Effector memory CD4-positive, alpha-beta T cell (primary cell): ENCODE measurements at regions not wholly inside any gene's neighbourhood (a gene's known extent, or its start where the extent isn't known, plus 50 kb on each side); places are given as distances from the start of the nearest gene placed in this dataset.

Experiments
- DNase-seq, 3 donors: peaks; one replicate each; pipeline ENCODE4 v3.0.0-alpha.2; 2020
- H3K27ac ChIP-seq: 2 replicates; pipeline ENCODE4 v1.7.0; 2013; ENCODE audit warnings: mild to moderate bottlenecking, low read length, moderate library complexity; ENCODE audit not compliant: insufficient read depth, poor library complexity, severe bottlenecking
- H3K27me3 ChIP-seq: replicated peaks from 2 replicates; pipeline ENCODE4 v1.7.0; 2013; ENCODE audit warnings: mild to moderate bottlenecking, low read length; ENCODE audit not compliant: insufficient read depth, control insufficient read depth, poor library complexity, severe bottlenecking
- H3K36me3 ChIP-seq: 2 replicates; pipeline ENCODE4 v1.7.0; 2013; ENCODE audit warnings: mild to moderate bottlenecking, low read length, moderate library complexity; ENCODE audit not compliant: control insufficient read depth, insufficient read depth
- H3K4me1 ChIP-seq: 2 replicates; pipeline ENCODE4 v1.7.0; 2013; ENCODE audit warnings: low read length, mild to moderate bottlenecking; ENCODE audit not compliant: control insufficient read depth, insufficient read depth, poor library complexity, severe bottlenecking
- H3K4me3 ChIP-seq: 2 replicates; pipeline ENCODE4 v1.7.0; 2013; ENCODE audit warnings: low read length, low read depth, mild to moderate bottlenecking; ENCODE audit not compliant: insufficient read depth, poor library complexity, severe bottlenecking
- H3K9me3 ChIP-seq: 2 replicates; pipeline ENCODE4 v1.7.0; 2013; ENCODE audit warnings: mild to moderate bottlenecking, low read length, moderate library complexity; ENCODE audit not compliant: control insufficient read depth

- no peak for DNase-seq
- Histone ChIP-seq H3K27ac (no peak overlapping the region), H3K36me3 (no peaks in the 10 kb centered on the region), H3K9me3 (no peaks in the 10 kb centered on the region), H3K27me3 (no peaks in the 10 kb centered on the region), H3K4me3 (no peak overlapping the region), H3K4me1 (no peaks in the 10 kb centered on the region)
These were observed 960.8 kb upstream of the PRKX start for GRCh38 chrX:4674028-4674782.

- no peaks in the 10 kb centered on the region for H3K4me1 ChIP-seq
- no peak overlapping the region for H3K27ac ChIP-seq
- no peaks in the 10 kb centered on the region for H3K27me3 ChIP-seq
- DNase-seq: no peak
- H3K36me3 ChIP-seq: no peaks in the 10 kb centered on the region
- no peaks in the 10 kb centered on the region for H3K9me3 ChIP-seq
- no peak overlapping the region for H3K4me3 ChIP-seq
These were observed 957.9 kb upstream of the PRKX start for GRCh38 chrX:4671344-4671743.

- H3K27ac ChIP-seq: no peak overlapping the region
- H3K9me3 ChIP-seq: no peaks in the 10 kb centered on the region
- H3K4me3 ChIP-seq: no peak overlapping the region
- H3K4me1 ChIP-seq: no peaks in the 10 kb centered on the region
- no peak for DNase-seq
- no peaks in the 10 kb centered on the region for H3K36me3 ChIP-seq
- H3K27me3 ChIP-seq: no peaks in the 10 kb centered on the region
These were observed 957.2 kb upstream of the PRKX start for GRCh38 chrX:4670606-4671005.

GRCh38 chrX:4668802-4669536, 955.5 kb upstream of the PRKX start:
- Histone ChIP-seq H3K27ac (no peak overlapping the region), H3K27me3 (no peaks in the 10 kb centered on the region), H3K4me3 (no peak overlapping the region), H3K9me3 (no peaks in the 10 kb centered on the region), H3K36me3 (no peaks in the 10 kb centered on the region), H3K4me1 (no peaks in the 10 kb centered on the region)
- no peak for DNase-seq

- Histone ChIP-seq H3K27ac (no peak overlapping the region), H3K4me3 (no peak overlapping the region), H3K9me3 (no peaks in the 10 kb centered on the region), H3K36me3 (no peaks in the 10 kb centered on the region), H3K4me1 (no peaks in the 10 kb centered on the region), H3K27me3 (no peaks in the 10 kb centered on the region)
- no peak for DNase-seq
These were observed 949.6 kb upstream of the PRKX start for GRCh38 chrX:4663085-4663484.

GRCh38 chrX:4661771-4662170, 948.3 kb upstream of the PRKX start:
- no peak for DNase-seq
- Histone ChIP-seq H3K9me3 (no peaks in the 10 kb centered on the region), H3K36me3 (no peaks in the 10 kb centered on the region), H3K27me3 (no peaks in the 10 kb centered on the region), H3K4me1 (no peaks in the 10 kb centered on the region), H3K27ac (no peak overlapping the region), H3K4me3 (no peak overlapping the region)

- Histone ChIP-seq H3K36me3 (no peaks in the 10 kb centered on the region), H3K4me1 (no peaks in the 10 kb centered on the region), H3K27ac (no peak overlapping the region), H3K27me3 (no peaks in the 10 kb centered on the region), H3K4me3 (no peak overlapping the region), H3K9me3 (no peaks in the 10 kb centered on the region)
- no peak for DNase-seq
These were observed 943.0 kb upstream of the PRKX start for GRCh38 chrX:4656419-4656818.

GRCh38 chrX:4655743-4656142, 942.3 kb upstream of the PRKX start:
- no peaks in the 10 kb centered on the region for H3K9me3 ChIP-seq
- H3K4me1 ChIP-seq: no peaks in the 10 kb centered on the region
- H3K27me3 ChIP-seq: no peaks in the 10 kb centered on the region
- H3K27ac ChIP-seq: no peak overlapping the region
- DNase-seq: no peak
- no peaks in the 10 kb centered on the region for H3K36me3 ChIP-seq
- no peak overlapping the region for H3K4me3 ChIP-seq

GRCh38 chrX:4642114-4642513, 928.7 kb upstream of the PRKX start:
- H3K9me3 ChIP-seq: no peaks in the 10 kb centered on the region

GRCh38 chrX:4638036-4638435, 924.6 kb upstream of the PRKX start:
- Histone ChIP-seq H3K4me1 (no peaks in the 10 kb centered on the region), H3K27ac (no peak overlapping the region), H3K27me3 (no peaks in the 10 kb centered on the region), H3K4me3 (no peak overlapping the region), H3K9me3 (no peaks in the 10 kb centered on the region), H3K36me3 (no peaks in the 10 kb centered on the region)
- DNase-seq: no peak

More at GRCh38 chrX:4642114-4642513, 928.7 kb upstream of the PRKX start:
- no peaks in the 10 kb centered on the region for H3K27me3 ChIP-seq
- no peaks in the 10 kb centered on the region for H3K4me1 ChIP-seq
- no peaks in the 10 kb centered on the region for H3K36me3 ChIP-seq
- no peak overlapping the region for H3K27ac ChIP-seq
- H3K4me3 ChIP-seq: no peak overlapping the region
- no peak for DNase-seq
